Bronchial epithelial cell (primary cell): ENCODE measurements at regions not wholly inside any gene's neighbourhood (a gene's known extent, or its start where the extent isn't known, plus 50 kb on each side); places are given as distances from the start of the nearest gene placed in this dataset.

Source experiments
- DNase-seq: peaks from one replicate; pipeline ENCODE4 v3.0.0-alpha.2; 2010; ENCODE audit warnings: low read depth
- FAIRE-seq: peaks from 2 replicates; lab custom pipeline; 2011; peaks lifted over from hg19 to GRCh38; lab: Jason Lieb, UNC
- H3K27me3 ChIP-seq: 2 replicates; pipeline ENCODE4 v1.5.1; 2011; ENCODE audit warnings: low read length; ENCODE audit not compliant: control insufficient read depth, insufficient read depth
- H3K36me3 ChIP-seq: 2 replicates; pipeline ENCODE4 v1.5.1; 2011; ENCODE audit warnings: low read length; ENCODE audit not compliant: control insufficient read depth, insufficient read depth
- H3K4me3 ChIP-seq: 2 replicates; pipeline ENCODE4 v1.5.1; 2011; ENCODE audit warnings: mild to moderate bottlenecking, low read depth, low read length, control low read depth
- TF ChIP-seq, protein P1 (sequence below): IDR thresholded peaks from 2 replicates; pipeline ENCODE4 v1.5.1; 2011; ENCODE audit warnings: mild to moderate bottlenecking, moderate library complexity, low read length, control low read depth, inconsistent platforms; ENCODE audit not compliant: insufficient read depth, severe bottlenecking

DNA sequence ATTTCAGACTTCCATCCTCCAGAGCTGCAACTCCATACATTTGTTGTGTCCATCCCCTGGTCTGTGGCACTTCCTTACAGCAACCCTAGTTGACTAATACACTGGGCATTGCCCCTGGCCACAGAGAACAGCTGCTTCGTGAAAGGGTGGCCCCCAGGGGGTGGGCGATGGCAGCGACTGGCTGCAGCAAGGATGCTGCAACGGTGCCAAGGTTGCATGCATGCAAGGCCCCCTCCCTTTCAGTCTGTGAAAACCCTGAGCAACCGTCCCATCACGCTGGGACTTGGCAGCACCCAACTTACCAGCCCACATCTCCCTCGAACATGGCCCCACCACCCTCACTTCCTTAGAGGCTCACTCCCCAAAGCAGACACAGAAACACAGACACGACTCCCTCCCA is 162.5 kb downstream of the MED10 start:
- DNase-seq (no peak), FAIRE-seq (no peak)
- H3K27me3 ChIP-seq = no peaks in the 10 kb centered on the region
- TF ChIP-seq, protein P1, sequence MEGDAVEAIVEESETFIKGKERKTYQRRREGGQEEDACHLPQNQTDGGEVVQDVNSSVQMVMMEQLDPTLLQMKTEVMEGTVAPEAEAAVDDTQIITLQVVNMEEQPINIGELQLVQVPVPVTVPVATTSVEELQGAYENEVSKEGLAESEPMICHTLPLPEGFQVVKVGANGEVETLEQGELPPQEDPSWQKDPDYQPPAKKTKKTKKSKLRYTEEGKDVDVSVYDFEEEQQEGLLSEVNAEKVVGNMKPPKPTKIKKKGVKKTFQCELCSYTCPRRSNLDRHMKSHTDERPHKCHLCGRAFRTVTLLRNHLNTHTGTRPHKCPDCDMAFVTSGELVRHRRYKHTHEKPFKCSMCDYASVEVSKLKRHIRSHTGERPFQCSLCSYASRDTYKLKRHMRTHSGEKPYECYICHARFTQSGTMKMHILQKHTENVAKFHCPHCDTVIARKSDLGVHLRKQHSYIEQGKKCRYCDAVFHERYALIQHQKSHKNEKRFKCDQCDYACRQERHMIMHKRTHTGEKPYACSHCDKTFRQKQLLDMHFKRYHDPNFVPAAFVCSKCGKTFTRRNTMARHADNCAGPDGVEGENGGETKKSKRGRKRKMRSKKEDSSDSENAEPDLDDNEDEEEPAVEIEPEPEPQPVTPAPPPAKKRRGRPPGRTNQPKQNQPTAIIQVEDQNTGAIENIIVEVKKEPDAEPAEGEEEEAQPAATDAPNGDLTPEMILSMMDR = no peak
- no peaks in the 10 kb centered on the region for H3K36me3 ChIP-seq
- H3K4me3 ChIP-seq = no peak overlapping the region

- Histone ChIP-seq H3K36me3 (no peaks in the 10 kb centered on the region), H3K4me3 (no peak overlapping the region), H3K27me3 (no peaks in the 10 kb centered on the region)
- TF ChIP-seq, protein P1 = no peak
- DNase-seq (no peak), FAIRE-seq (no peak)
Measured at GRCh38 chr5:6212244-6212643, 166.1 kb downstream of the MED10 start.

DNA sequence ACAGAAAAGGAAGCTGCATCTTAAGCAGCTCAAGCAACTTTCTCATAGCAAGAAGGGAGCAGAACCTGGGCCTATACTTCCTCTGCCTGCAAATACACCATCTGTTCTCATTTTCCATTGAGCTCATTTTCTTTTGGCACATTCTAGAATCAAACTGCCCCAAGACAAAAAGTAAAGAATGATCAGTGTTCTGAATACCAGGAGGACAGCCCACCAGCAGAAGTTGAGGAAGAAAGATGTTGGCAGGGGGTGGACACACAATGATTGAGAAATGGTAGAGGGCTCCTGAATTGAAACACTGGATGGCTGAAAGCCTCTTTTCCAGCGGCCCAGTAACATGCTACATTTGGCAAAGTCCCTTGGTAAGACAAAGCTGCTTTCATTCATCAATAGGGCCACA is 171.8 kb downstream of the MED10 start:
- H3K36me3 ChIP-seq = no peaks in the 10 kb centered on the region

DNA sequence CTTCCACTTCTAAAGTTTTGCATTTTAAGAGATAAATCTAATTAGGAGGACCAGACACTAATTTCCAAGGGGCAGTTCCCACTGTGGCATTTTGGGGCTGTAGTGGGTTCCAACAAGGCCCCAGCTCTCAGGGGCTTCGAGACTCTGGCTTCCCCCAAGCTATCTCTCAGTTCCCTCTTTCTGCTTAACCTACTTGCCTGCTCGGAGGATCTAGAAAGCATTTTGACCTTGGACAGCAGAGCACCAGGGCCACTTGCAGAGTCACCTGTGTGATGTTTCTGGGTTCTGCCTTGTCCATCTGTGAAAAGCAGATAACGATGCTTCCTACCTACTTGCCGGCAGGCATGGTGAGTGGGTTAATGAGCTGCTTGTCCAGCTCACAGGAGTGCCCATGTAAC is 175.4 kb downstream of the MED10 start:
- no peak for FAIRE-seq
- TF ChIP-seq, protein P1 = no peak
- no peaks in the 10 kb centered on the region for H3K36me3 ChIP-seq
- H3K4me3 ChIP-seq = no peak overlapping the region
- DNase-seq = no peak
- H3K27me3 ChIP-seq = no peaks in the 10 kb centered on the region

More for the DNA sequence above, 171.8 kb downstream of the MED10 start:
- Histone ChIP-seq H3K4me3 (no peak overlapping the region), H3K27me3 (no peaks in the 10 kb centered on the region)
- no peak for DNase-seq
- TF ChIP-seq, protein P1 = no peak
- no peak for FAIRE-seq

DNA sequence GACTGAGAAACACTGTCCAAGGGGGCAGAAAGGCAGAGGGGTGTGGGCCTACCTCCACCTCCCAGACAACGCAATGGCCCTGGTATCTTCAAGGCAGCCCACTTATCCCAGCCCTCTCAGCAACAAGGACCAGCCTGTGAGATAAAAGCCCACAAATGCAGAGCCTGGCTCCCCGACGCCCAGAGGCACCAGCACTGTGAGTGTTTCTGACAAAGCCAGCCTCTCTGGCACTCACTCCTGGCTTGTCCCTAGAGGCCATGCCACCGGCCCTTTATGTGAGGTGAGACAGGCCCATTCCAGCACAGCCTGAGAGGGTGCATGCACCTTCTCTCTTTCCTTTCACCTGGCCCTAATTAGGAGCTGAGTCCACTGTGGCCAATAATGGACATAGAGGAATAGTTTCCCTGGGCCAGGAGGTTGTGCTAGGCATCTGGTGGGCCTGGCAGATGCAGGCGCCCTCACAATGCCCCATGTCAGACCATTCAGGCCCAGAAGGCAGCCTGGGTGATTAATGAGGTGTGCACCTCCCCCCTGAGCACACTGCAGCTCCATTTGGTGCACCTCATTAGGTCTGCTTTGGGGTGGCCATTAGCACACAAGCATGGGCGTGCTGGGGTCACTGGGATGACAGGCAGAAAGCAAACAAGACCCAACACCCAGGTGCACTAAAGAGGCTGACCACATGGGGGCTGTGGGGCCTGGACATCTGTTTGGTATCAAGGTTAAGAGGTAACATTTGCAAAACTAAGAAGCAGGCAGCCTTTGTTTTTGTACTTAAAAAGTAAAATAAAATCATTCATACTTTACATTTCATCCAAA is 176.0 kb downstream of the MED10 start:
- H3K27me3 ChIP-seq = no peaks in the 10 kb centered on the region
- H3K4me3 ChIP-seq = no peak overlapping the region
- TF ChIP-seq, protein P1 = no peak
- H3K36me3 ChIP-seq = no peaks in the 10 kb centered on the region
- no peak for FAIRE-seq
- DNase-seq = no peak

- TF ChIP-seq, protein P1 = no peak
- FAIRE-seq (no peak), DNase-seq (peak; percentile 30)
- Histone ChIP-seq H3K27me3 (no peaks in the 10 kb centered on the region), H3K4me3 (no peak overlapping the region), H3K36me3 (no peaks in the 10 kb centered on the region)
Measured at GRCh38 chr5:6201631-6202030, 176.7 kb downstream of the MED10 start.
